SK-N-SH (cell line): ENCODE measurements at regions not wholly inside any gene's neighbourhood (a gene's known extent, or its start where the extent isn't known, plus 50 kb on each side); places are given as distances from the start of the nearest gene placed in this dataset.

Experiments
- CTCF ChIA-PET: fragments of 300-600, 350-600 bp; formaldehyde crosslinking; extraction: SDS; loops from one replicate; lab custom pipeline; 2021; lab: Yijun Ruan, JAX
- POLR2A ChIA-PET: fragments of 350-600 bp; sonication (Branson Sonifier 250); formaldehyde crosslinking; extraction: SDS; loops from one replicate; lab custom pipeline; 2020; ENCODE audit warnings: antibody characterized with exemption, inconsistent platforms; lab: Yijun Ruan, JAX
- DNase-seq: peaks from one replicate; pipeline ENCODE4 v3.0.0; 2012
- H2AFZ ChIP-seq: fragments of 200-600 bp; sonication (generic); 2 replicates; pipeline ENCODE4 v1.8.1; 2016; ENCODE audit warnings: antibody characterized with exemption, mild to moderate bottlenecking, low read depth
- H3F3A ChIP-seq: fragments of 200-600 bp; sonication (generic); replicated peaks from 2 replicates; pipeline ENCODE3; 2016; ENCODE audit warnings: antibody characterized with exemption, mild to moderate bottlenecking; ENCODE audit not compliant: insufficient read depth
- H3K27ac ChIP-seq, 2 experiments: fragments of 200-500 bp in 1 of 2; fragments of 200-600 bp in 1 of 2; sonication (Bioruptor generic) in 1 of 2; sonication (generic), shearing (Covaris generic) in 1 of 2; 2 replicates each; pipeline versions ENCODE4 v1.5.1 to v1.6.1; 2014 to 2016; ENCODE audit warnings: low read depth in 2 of 2, inconsistent platforms in 1 of 2, low read length in 1 of 2, mild to moderate bottlenecking in 1 of 2, mixed read lengths in 1 of 2
- H3K27me3 ChIP-seq: fragments of 200-600 bp; sonication (generic), shearing (Covaris generic); 2 replicates; pipeline ENCODE4 v1.6.1; 2016; ENCODE audit warnings: mixed run types; ENCODE audit not compliant: insufficient read depth
- H3K36me3 ChIP-seq, 2 experiments: fragments of 200-500 bp in 1 of 2; fragments of 200-600 bp in 1 of 2; sonication (Bioruptor generic) in 1 of 2; sonication (generic) in 1 of 2; replicated peaks in 1 of 2; 2 replicates each; pipeline versions ENCODE3 to v1.5.1; 2014 to 2016; ENCODE audit warnings: low read length in 1 of 2, mild to moderate bottlenecking in 1 of 2; ENCODE audit not compliant: insufficient read depth in 2 of 2, control insufficient read depth in 1 of 2
- H3K4me1 ChIP-seq, 2 experiments: fragments of 200-500 bp in 1 of 2; fragments of 200-600 bp in 1 of 2; sonication (Bioruptor generic) in 1 of 2; sonication (generic), shearing (Covaris generic) in 1 of 2; 2 replicates each; pipeline versions ENCODE4 v1.5.1 to v1.6.1; 2014 to 2016; ENCODE audit warnings: low read depth in 1 of 2, low read length in 1 of 2, mixed run types in 1 of 2; ENCODE audit not compliant: insufficient read depth in 2 of 2, control insufficient read depth in 1 of 2
- H3K4me2 ChIP-seq: fragments of 200-600 bp; sonication (generic), shearing (Covaris generic); 2 replicates; pipeline ENCODE4 v1.6.1; 2017; ENCODE audit warnings: mixed run types
- H3K4me3 ChIP-seq, 2 experiments: fragments of 200-500 bp in 1 of 2; fragments of 200-600 bp in 1 of 2; sonication (Bioruptor generic) in 1 of 2; sonication (generic), shearing (Covaris generic) in 1 of 2; 2 replicates each; pipeline versions ENCODE4 v1.5.1 to v1.8.1; 2014 to 2016; ENCODE audit warnings: low read depth in 2 of 2, inconsistent platforms in 1 of 2, low read length in 1 of 2, mild to moderate bottlenecking in 1 of 2, mixed read lengths in 1 of 2, moderate library complexity in 1 of 2
- H3K79me2 ChIP-seq: fragments of 200-600 bp; sonication (generic); 2 replicates; pipeline ENCODE4 v1.8.1; 2017; ENCODE audit warnings: mild to moderate bottlenecking; ENCODE audit not compliant: insufficient read depth
- H3K9ac ChIP-seq: fragments of 200-600 bp; sonication (generic); 2 replicates; pipeline ENCODE4 v1.6.1; 2017; ENCODE audit warnings: mixed run types
- H3K9me2 ChIP-seq: fragments of 200-600 bp; sonication (generic); 2 replicates; pipeline ENCODE4 v1.6.1; 2017; ENCODE audit warnings: mixed run types
- H3K9me3 ChIP-seq: fragments of 200-600 bp; sonication (generic); 2 replicates; pipeline ENCODE4 v1.6.1; 2017; ENCODE audit warnings: mixed run types, mild to moderate bottlenecking, moderate library complexity
- H4K20me1 ChIP-seq: fragments of 200-600 bp; sonication (generic); 2 replicates; pipeline ENCODE4 v1.6.1; 2017; ENCODE audit warnings: mild to moderate bottlenecking, mixed run types; ENCODE audit not compliant: insufficient read depth
- ELF1 ChIP-seq: IDR thresholded peaks from 2 replicates; pipeline ENCODE4 v1.4.0; 2012
- FOSL2 ChIP-seq: IDR thresholded peaks from 2 replicates; pipeline ENCODE4 v1.4.0; 2012; ENCODE audit warnings: low read depth, mild to moderate bottlenecking, moderate library complexity, borderline replicate concordance
- FOXJ3 ChIP-seq: sonication (generic); formaldehyde crosslinking; IDR thresholded peaks from 2 replicates; pipeline ENCODE4 v1.5.1; 2020; ENCODE audit warnings: mild to moderate bottlenecking, missing genetic modification reagents
- GATA2 ChIP-seq: sonication (generic); formaldehyde crosslinking; IDR thresholded peaks from 2 replicates; pipeline ENCODE4 v1.5.0; 2020; ENCODE audit warnings: mild to moderate bottlenecking, missing genetic modification reagents
- JUND ChIP-seq: IDR thresholded peaks from 2 replicates; pipeline ENCODE4 v1.4.0; 2012
- MXI1 ChIP-seq: IDR thresholded peaks from 2 replicates; pipeline ENCODE4 v1.6.1; 2012; ENCODE audit warnings: mild to moderate bottlenecking, low read depth, low read length, improper control_type of control experiment
- NFIC ChIP-seq: IDR thresholded peaks from 2 replicates; pipeline ENCODE4 v1.4.0; 2012; ENCODE audit warnings: borderline replicate concordance
- NRF1 ChIP-seq: IDR thresholded peaks from 2 replicates; pipeline ENCODE4 v1.6.1; 2012; ENCODE audit warnings: low read depth, mild to moderate bottlenecking, low read length
- RAD21 ChIP-seq: IDR thresholded peaks from 2 replicates; pipeline ENCODE4 v1.6.1; 2012; ENCODE audit warnings: mild to moderate bottlenecking, low read length
- RCOR1 ChIP-seq: fragments of 150-350 bp; IDR thresholded peaks from 2 replicates; pipeline ENCODE4 v1.6.1; 2017; ENCODE audit warnings: antibody characterized with exemption, low read length
- RFX5 ChIP-seq: IDR thresholded peaks from 2 replicates; pipeline ENCODE4 v1.6.1; 2012; ENCODE audit warnings: mild to moderate bottlenecking, improper control_type of control experiment, low read length
- RXRA ChIP-seq: IDR thresholded peaks from 2 replicates; pipeline ENCODE4 v1.4.0; 2012; ENCODE audit warnings: low read depth, mild to moderate bottlenecking, borderline replicate concordance
- TCF12 ChIP-seq: IDR thresholded peaks from 2 replicates; pipeline ENCODE4 v1.4.0; 2012
- YY1 ChIP-seq: IDR thresholded peaks from 2 replicates; pipeline ENCODE4 v1.4.0; 2012; ENCODE audit warnings: low read depth, mild to moderate bottlenecking
- WGBS: methylation state at CpG from one replicate; pipeline ENCODE4 v1.1.6; 2017; ENCODE audit warnings: low lambda C conversion rate; 5-methylcytosine and 5-hydroxymethylcytosine counted together
- TF ChIP-seq, protein P1 (sequence below): IDR thresholded peaks from 2 replicates; pipeline ENCODE4 v1.4.0; 2012; ENCODE audit warnings: low read depth
- TF ChIP-seq, protein P2 (sequence below): fragments of 150-350 bp; IDR thresholded peaks from 2 replicates; pipeline ENCODE4 v1.6.1; 2016; ENCODE audit warnings: mild to moderate bottlenecking, low read depth, low read length
- TF ChIP-seq, protein P3 (sequence below): fragments of 200-600 bp; sonication (generic); IDR thresholded peaks from 2 replicates; pipeline ENCODE4 v1.6.1; 2017; ENCODE audit warnings: antibody characterized with exemption, mild to moderate bottlenecking, moderate library complexity
- TF ChIP-seq, protein P4 (sequence below): IDR thresholded peaks from 2 replicates; pipeline ENCODE4 v1.4.0; 2012; ENCODE audit warnings: low read depth, borderline replicate concordance

DNA sequence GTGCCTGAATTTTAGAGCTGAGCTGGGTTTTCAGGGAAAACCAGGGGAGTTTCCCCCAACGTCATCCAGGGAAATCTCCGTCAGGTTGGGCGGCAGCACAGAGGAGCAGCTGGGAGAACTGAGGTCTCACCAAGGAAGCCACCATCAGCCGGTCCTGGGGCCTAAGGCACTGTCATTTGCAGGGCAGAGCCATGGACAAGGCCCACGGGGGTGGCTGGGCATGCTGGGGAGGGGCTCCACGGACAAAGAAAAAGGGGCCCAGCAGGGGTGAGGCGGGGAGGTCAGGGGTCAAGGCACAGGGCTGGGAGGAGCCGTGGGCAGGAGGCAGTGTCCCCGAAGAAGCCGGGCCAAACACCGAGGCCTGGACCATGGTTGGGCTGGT is 109.8 kb downstream of the HMX1 start:
- Histone ChIP-seq H2AFZ (no peak overlapping the region), H3K27ac (no peak overlapping the region), H3K9me3 (no peaks in the 10 kb centered on the region), H4K20me1 (no peaks in the 10 kb centered on the region), H3K9me2 (no peaks in the 10 kb centered on the region), H3K9ac (no peak overlapping the region), H3K4me2 (no peak overlapping the region), H3F3A (no peaks in the 10 kb centered on the region), H3K4me3 (no peak overlapping the region), H3K27me3 (no peaks in the 10 kb centered on the region), H3K36me3 (no peaks in the 10 kb centered on the region), H3K4me1 (no peaks in the 10 kb centered on the region), H3K79me2 (no peaks in the 10 kb centered on the region)
- WGBS: 19% methylated on average over 7 of the region's 11 CpGs
- no peak for DNase-seq
- ChIA-PET CTCF (interaction anchor here (0.9 to 1.5 kb wide), 4 partner anchors 13 to 124 kb away, joined by 3 to 7 read pairs (median 3); no protein-coding TSS in a partner anchor), POLR2A (no interaction called here)
- TF ChIP-seq GATA2 (CRISPR knock-in tag) (no peak), JUND (no peak), RAD21 (no peak), RXRA (no peak), ELF1 (no peak), TCF12 (no peak), FOXJ3 (CRISPR knock-in tag) (no peak), FOSL2 (no peak), MXI1 (no peak), YY1 (no peak), NRF1 (no peak), RCOR1 (no peak), NFIC (no peak), RFX5 (no peak)
- TF ChIP-seq, protein P1, sequence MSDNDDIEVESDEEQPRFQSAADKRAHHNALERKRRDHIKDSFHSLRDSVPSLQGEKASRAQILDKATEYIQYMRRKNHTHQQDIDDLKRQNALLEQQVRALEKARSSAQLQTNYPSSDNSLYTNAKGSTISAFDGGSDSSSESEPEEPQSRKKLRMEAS: no peak
- TF ChIP-seq, protein P2, sequence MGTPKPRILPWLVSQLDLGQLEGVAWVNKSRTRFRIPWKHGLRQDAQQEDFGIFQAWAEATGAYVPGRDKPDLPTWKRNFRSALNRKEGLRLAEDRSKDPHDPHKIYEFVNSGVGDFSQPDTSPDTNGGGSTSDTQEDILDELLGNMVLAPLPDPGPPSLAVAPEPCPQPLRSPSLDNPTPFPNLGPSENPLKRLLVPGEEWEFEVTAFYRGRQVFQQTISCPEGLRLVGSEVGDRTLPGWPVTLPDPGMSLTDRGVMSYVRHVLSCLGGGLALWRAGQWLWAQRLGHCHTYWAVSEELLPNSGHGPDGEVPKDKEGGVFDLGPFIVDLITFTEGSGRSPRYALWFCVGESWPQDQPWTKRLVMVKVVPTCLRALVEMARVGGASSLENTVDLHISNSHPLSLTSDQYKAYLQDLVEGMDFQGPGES: no peak
- TF ChIP-seq, protein P3, sequence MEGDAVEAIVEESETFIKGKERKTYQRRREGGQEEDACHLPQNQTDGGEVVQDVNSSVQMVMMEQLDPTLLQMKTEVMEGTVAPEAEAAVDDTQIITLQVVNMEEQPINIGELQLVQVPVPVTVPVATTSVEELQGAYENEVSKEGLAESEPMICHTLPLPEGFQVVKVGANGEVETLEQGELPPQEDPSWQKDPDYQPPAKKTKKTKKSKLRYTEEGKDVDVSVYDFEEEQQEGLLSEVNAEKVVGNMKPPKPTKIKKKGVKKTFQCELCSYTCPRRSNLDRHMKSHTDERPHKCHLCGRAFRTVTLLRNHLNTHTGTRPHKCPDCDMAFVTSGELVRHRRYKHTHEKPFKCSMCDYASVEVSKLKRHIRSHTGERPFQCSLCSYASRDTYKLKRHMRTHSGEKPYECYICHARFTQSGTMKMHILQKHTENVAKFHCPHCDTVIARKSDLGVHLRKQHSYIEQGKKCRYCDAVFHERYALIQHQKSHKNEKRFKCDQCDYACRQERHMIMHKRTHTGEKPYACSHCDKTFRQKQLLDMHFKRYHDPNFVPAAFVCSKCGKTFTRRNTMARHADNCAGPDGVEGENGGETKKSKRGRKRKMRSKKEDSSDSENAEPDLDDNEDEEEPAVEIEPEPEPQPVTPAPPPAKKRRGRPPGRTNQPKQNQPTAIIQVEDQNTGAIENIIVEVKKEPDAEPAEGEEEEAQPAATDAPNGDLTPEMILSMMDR: no peak
- TF ChIP-seq, protein P4, sequence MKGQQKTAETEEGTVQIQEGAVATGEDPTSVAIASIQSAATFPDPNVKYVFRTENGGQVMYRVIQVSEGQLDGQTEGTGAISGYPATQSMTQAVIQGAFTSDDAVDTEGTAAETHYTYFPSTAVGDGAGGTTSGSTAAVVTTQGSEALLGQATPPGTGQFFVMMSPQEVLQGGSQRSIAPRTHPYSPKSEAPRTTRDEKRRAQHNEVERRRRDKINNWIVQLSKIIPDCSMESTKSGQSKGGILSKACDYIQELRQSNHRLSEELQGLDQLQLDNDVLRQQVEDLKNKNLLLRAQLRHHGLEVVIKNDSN: no peak
